ENCODE measurements at regions not wholly inside any gene's neighbourhood (a gene's known extent, or its start where the extent isn't known, plus 50 kb on each side); places are given as distances from the start of the nearest gene placed in this dataset.
"Not testable (repeated sequence)": the region's sequence is repeated elsewhere in the genome, so short reads cannot be mapped to it uniquely, and the experiment has no call there.

DNA sequence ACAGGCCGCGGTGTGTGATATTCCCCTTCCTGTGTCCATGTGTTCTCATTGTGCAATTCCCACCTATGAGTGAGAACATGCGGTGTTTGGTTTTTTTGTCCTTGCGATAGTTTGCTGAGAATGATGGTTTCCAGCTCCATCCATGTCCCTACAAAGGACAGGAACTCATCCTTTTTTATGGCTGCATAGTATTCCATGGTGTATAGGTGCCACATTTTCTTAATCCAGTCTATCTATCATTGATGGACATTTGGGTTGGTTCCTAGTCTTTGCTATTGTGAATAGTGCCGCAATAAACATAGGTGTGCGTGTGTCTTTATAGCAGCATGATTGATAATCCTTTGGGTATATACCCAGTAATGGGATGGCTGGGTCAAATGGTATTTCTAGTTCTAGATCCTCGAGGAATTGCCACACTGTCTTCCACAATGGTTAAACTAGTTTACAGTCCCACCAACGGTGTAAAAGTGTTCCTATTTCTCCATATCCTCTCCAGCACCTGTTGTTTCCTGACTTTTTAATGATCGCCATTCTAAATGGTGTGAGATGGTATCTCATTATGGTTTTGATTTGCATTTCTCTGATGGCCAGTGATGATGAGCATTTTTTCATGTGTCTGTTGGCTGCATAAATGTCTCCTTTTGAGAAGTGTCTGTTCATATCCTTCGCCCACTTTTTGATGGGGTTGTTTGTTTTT, 125.1 kb downstream of the USP22 start:
- not testable (repeated sequence) for H3K4me2 ChIP-seq (ENCODE audit: insufficient read depth, low read length, poor library complexity, severe bottlenecking); H3K14ac ChIP-seq (ENCODE audit: low read length); H3K4ac ChIP-seq (ENCODE audit: low read length); H3K4me1 ChIP-seq (ENCODE audit: control insufficient read depth in 2 of 2, insufficient read depth in 1 of 2, low read depth in 1 of 2, low read length in 2 of 2); H2BK12ac ChIP-seq (ENCODE audit: low read length); H2AFZ ChIP-seq (ENCODE audit: low read length); H3K4me3 ChIP-seq (ENCODE audit: low read length in 2 of 2); H2AK5ac ChIP-seq (ENCODE audit: low read depth, low read length); H3K27ac ChIP-seq (replicated peaks; ENCODE audit: low read length); H2BK5ac ChIP-seq (ENCODE audit: low read length); H4K8ac ChIP-seq (ENCODE audit: low read depth, low read length); H3K27me3 ChIP-seq (ENCODE audit: control insufficient read depth in 3 of 3, insufficient read depth in 3 of 3, low read depth in 1 of 3, low read length in 3 of 3); H3K9ac ChIP-seq (ENCODE audit: low read depth, low read length, poor library complexity); DNase-seq (ENCODE audit: low spot score); H3K23ac ChIP-seq (ENCODE audit: low read depth, low read length, poor library complexity); H3K9me3 ChIP-seq (replicated peaks in 1 of 2; ENCODE audit: control insufficient read depth in 2 of 2, insufficient read depth in 1 of 2, low read depth in 1 of 2, low read length in 2 of 2); H3K79me1 ChIP-seq (ENCODE audit: low read depth, low read length); H4K91ac ChIP-seq (ENCODE audit: low read depth, low read length, poor library complexity); H2BK120ac ChIP-seq (ENCODE audit: low read depth, low read length); H3K18ac ChIP-seq (ENCODE audit: low read length); H2BK15ac ChIP-seq (ENCODE audit: low read length)
- H3K36me3 ChIP-seq (replicated peaks in 1 of 2; ENCODE audit: control insufficient read depth in 2 of 2, insufficient read depth in 2 of 2, low read length in 2 of 2) = peaks cover 3 to 31% of the 10 kb centered on the region in 2 donors
- no CpG with 5 or more reads among the region's 10 CpGs for WGBS, 2 donors (ENCODE audit: extremely low coverage in 2 of 2, insufficient read length in 2 of 2, insufficient replicate concordance in 1 of 2)

DNA sequence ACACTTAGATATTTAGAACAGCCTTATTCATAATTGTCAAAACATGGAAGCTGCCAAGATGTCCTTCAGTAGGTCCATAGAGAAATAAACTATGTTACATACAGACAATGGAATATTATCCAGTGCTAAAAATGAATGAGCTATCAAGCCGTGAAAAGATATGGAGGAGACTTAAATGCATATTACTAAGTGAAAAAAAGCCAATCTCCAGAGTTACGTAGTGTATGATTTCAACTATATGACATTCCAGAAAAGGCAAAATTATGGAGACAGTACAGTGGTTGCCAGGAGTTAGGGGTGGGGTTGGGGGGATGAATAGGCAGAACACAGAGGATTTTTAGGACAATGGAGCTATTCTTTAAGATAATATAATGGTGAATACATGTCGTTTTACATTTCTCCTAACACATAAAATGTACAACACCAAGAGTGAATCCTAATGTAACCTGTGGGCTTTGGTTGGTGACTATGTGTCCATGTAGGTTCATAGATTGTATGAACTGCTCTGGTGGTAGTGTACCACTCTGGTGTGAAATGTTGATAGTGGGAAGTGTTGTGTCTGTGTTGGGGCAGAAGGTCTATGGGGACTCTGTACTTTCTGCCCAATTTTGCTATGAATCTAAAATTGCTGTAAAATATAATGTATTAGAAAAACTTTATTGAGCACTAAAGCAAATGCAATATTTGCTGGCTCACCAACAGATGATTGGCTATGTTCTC, 122.6 kb downstream of the USP22 start:
- Histone ChIP-seq H3K23ac (ENCODE audit: low read depth, low read length, poor library complexity) (no peak overlapping the region), H3K27ac (replicated peaks; ENCODE audit: low read length) (no peak overlapping the region), H2AK5ac (ENCODE audit: low read depth, low read length) (no peak overlapping the region), H2BK15ac (ENCODE audit: low read length) (no peak overlapping the region), H3K4me3 (ENCODE audit: low read length in 2 of 2) (no peak overlapping the region), H3K18ac (ENCODE audit: low read length) (no peak overlapping the region), H2AFZ (ENCODE audit: low read length) (no peak overlapping the region), H3K4ac (ENCODE audit: low read length) (no peak overlapping the region), H3K27me3 (ENCODE audit: control insufficient read depth in 3 of 3, insufficient read depth in 3 of 3, low read depth in 1 of 3, low read length in 3 of 3) (no peaks in the 10 kb centered on the region), H2BK12ac (ENCODE audit: low read length) (no peak overlapping the region), H4K8ac (ENCODE audit: low read depth, low read length) (no peak overlapping the region), H3K4me2 (ENCODE audit: insufficient read depth, low read length, poor library complexity, severe bottlenecking) (no peak overlapping the region), H3K79me1 (ENCODE audit: low read depth, low read length) (no peaks in the 10 kb centered on the region), H4K91ac (ENCODE audit: low read depth, low read length, poor library complexity) (no peak overlapping the region), H3K4me1 (ENCODE audit: control insufficient read depth in 2 of 2, insufficient read depth in 1 of 2, low read depth in 1 of 2, low read length in 2 of 2) (no peaks in the 10 kb centered on the region), H3K9me3 (replicated peaks in 1 of 2; ENCODE audit: control insufficient read depth in 2 of 2, insufficient read depth in 1 of 2, low read depth in 1 of 2, low read length in 2 of 2) (peaks cover 0 to 6% of the 10 kb centered on the region in 2 donors), H3K14ac (ENCODE audit: low read length) (no peak overlapping the region), H3K36me3 (replicated peaks in 1 of 2; ENCODE audit: control insufficient read depth in 2 of 2, insufficient read depth in 2 of 2, low read length in 2 of 2) (peaks cover 6 to 34% of the 10 kb centered on the region in 2 donors), H2BK120ac (ENCODE audit: low read depth, low read length) (no peak overlapping the region), H2BK5ac (ENCODE audit: low read length) (no peak overlapping the region), H3K9ac (ENCODE audit: low read depth, low read length, poor library complexity) (no peak overlapping the region)
- no peak for DNase-seq (ENCODE audit: low spot score)
- WGBS, 2 donors (ENCODE audit: extremely low coverage in 2 of 2, insufficient read length in 2 of 2, insufficient replicate concordance in 1 of 2) = no CpG with 5 or more reads among the region's 3 CpGs

DNA sequence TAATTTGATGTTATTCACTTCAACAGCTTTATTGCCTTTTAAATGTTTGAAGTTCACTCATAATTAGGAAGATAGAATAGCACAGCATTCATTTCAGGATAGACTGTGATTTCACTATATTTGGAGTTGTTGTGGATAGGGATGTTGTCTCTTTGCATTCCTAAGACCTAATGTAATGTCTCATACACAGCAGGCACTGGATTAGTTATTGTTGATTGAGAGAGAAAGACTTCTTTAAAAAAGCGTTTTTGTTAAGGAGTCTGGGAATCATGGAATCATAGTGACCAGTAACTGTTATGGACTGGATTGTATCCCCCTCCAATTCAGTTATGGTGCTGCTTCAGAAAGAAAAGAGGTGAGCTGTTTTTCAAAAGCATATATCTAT, 122.0 kb downstream of the USP22 start:
- Histone ChIP-seq H3K4ac (ENCODE audit: low read length) (no peak overlapping the region), H3K27me3 (ENCODE audit: control insufficient read depth in 3 of 3, insufficient read depth in 3 of 3, low read depth in 1 of 3, low read length in 3 of 3) (no peaks in the 10 kb centered on the region), H2AK5ac (ENCODE audit: low read depth, low read length) (no peak overlapping the region), H3K18ac (ENCODE audit: low read length) (no peak overlapping the region), H3K23ac (ENCODE audit: low read depth, low read length, poor library complexity) (no peak overlapping the region), H4K8ac (ENCODE audit: low read depth, low read length) (no peak overlapping the region), H3K27ac (replicated peaks; ENCODE audit: low read length) (no peak overlapping the region), H2BK120ac (ENCODE audit: low read depth, low read length) (no peak overlapping the region), H3K36me3 (replicated peaks in 1 of 2; ENCODE audit: control insufficient read depth in 2 of 2, insufficient read depth in 2 of 2, low read length in 2 of 2) (peaks cover 6 to 35% of the 10 kb centered on the region in 2 donors), H3K14ac (ENCODE audit: low read length) (no peak overlapping the region), H2BK12ac (ENCODE audit: low read length) (no peak overlapping the region), H2AFZ (ENCODE audit: low read length) (no peak overlapping the region), H4K91ac (ENCODE audit: low read depth, low read length, poor library complexity) (no peak overlapping the region), H3K9ac (ENCODE audit: low read depth, low read length, poor library complexity) (no peak overlapping the region), H3K4me3 (ENCODE audit: low read length in 2 of 2) (no peak overlapping the region), H3K4me2 (ENCODE audit: insufficient read depth, low read length, poor library complexity, severe bottlenecking) (no peak overlapping the region), H2BK5ac (ENCODE audit: low read length) (no peak overlapping the region), H3K4me1 (ENCODE audit: control insufficient read depth in 2 of 2, insufficient read depth in 1 of 2, low read depth in 1 of 2, low read length in 2 of 2) (no peaks in the 10 kb centered on the region), H3K79me1 (ENCODE audit: low read depth, low read length) (no peaks in the 10 kb centered on the region), H2BK15ac (ENCODE audit: low read length) (no peak overlapping the region), H3K9me3 (replicated peaks in 1 of 2; ENCODE audit: control insufficient read depth in 2 of 2, insufficient read depth in 1 of 2, low read depth in 1 of 2, low read length in 2 of 2) (peaks cover 0 to 6% of the 10 kb centered on the region in 2 donors)
- DNase-seq (ENCODE audit: low spot score) = no peak
- WGBS, 2 donors (ENCODE audit: extremely low coverage in 2 of 2, insufficient read length in 2 of 2, insufficient replicate concordance in 1 of 2) = no CpG with 5 or more reads among the region's 1 CpG

DNA sequence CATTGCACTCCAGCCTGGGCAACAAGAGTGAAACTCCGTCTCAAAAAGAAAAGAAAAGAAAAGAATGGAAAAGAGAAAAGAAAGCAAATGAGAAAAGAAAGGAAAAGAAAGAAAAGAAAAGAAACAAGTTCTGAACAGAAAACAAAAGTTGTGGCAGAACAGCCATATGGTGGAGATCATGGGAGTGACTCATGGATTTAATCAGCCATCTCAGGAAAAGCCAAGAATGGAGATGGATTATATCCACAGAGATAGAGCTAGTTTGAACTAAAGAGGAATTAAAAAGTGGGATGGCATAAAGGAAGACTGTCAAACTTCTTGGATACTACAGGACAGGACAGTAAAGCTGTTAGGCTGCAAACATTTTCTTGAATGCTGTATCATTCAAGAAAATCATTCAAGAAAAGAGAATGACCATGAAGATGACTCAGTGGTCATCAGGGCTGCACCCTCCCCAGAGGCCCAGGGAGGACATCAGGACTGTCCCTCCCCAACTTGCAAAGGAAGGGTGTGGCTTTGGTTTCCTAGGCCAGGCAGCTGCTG, 120.6 kb downstream of the USP22 start:
- Histone ChIP-seq H4K91ac (ENCODE audit: low read depth, low read length, poor library complexity) (no peak overlapping the region), H2AK5ac (ENCODE audit: low read depth, low read length) (no peak overlapping the region), H3K18ac (ENCODE audit: low read length) (no peak overlapping the region), H3K36me3 (replicated peaks in 1 of 2; ENCODE audit: control insufficient read depth in 2 of 2, insufficient read depth in 2 of 2, low read length in 2 of 2) (peaks cover 3 to 33% of the 10 kb centered on the region in 2 donors), H4K8ac (ENCODE audit: low read depth, low read length) (no peak overlapping the region), H3K9ac (ENCODE audit: low read depth, low read length, poor library complexity) (no peak overlapping the region), H3K27ac (replicated peaks; ENCODE audit: low read length) (no peak overlapping the region), H3K4me1 (ENCODE audit: control insufficient read depth in 2 of 2, insufficient read depth in 1 of 2, low read depth in 1 of 2, low read length in 2 of 2) (no peaks in the 10 kb centered on the region), H3K27me3 (ENCODE audit: control insufficient read depth in 3 of 3, insufficient read depth in 3 of 3, low read depth in 1 of 3, low read length in 3 of 3) (no peaks in the 10 kb centered on the region), H2BK15ac (ENCODE audit: low read length) (no peak overlapping the region), H2AFZ (ENCODE audit: low read length) (no peak overlapping the region), H3K4me3 (ENCODE audit: low read length in 2 of 2) (no peak overlapping the region), H3K79me1 (ENCODE audit: low read depth, low read length) (no peaks in the 10 kb centered on the region), H2BK120ac (ENCODE audit: low read depth, low read length) (no peak overlapping the region), H3K4me2 (ENCODE audit: insufficient read depth, low read length, poor library complexity, severe bottlenecking) (no peak overlapping the region), H3K23ac (ENCODE audit: low read depth, low read length, poor library complexity) (no peak overlapping the region), H2BK5ac (ENCODE audit: low read length) (no peak overlapping the region), H3K9me3 (replicated peaks in 1 of 2; ENCODE audit: control insufficient read depth in 2 of 2, insufficient read depth in 1 of 2, low read depth in 1 of 2, low read length in 2 of 2) (no peaks in the 10 kb centered on the region), H3K4ac (ENCODE audit: low read length) (no peak overlapping the region), H3K14ac (ENCODE audit: low read length) (no peak overlapping the region), H2BK12ac (ENCODE audit: low read length) (no peak overlapping the region)
- DNase-seq (ENCODE audit: low spot score) = no peak
- WGBS, 2 donors (ENCODE audit: extremely low coverage in 2 of 2, insufficient read length in 2 of 2, insufficient replicate concordance in 1 of 2) = no CpG with 5 or more reads among the region's 1 CpG
